DND-41 (cell line): ENCODE measurements at regions not wholly inside any gene's neighbourhood (a gene's known extent, or its start where the extent isn't known, plus 50 kb on each side); places are given as distances from the start of the nearest gene placed in this dataset.

Experiments used
- ATAC-seq: fragments of 200-7000 bp; cut with Tn5 transposase; 3 replicates; pipeline ENCODE4 v1.9.1; 2021; ENCODE audit warnings: low read depth; ENCODE audit not compliant: insufficient read depth
- DNase-seq: peaks from one replicate; pipeline ENCODE4 v3.0.0-alpha.2; 2020
- H2AFZ ChIP-seq: 2 replicates; pipeline ENCODE4 v1.6.0; 2012; ENCODE audit warnings: low read depth, low read length
- H3K27ac ChIP-seq: 2 replicates; pipeline ENCODE4 v1.5.1; 2012; ENCODE audit warnings: low read length, inconsistent platforms
- H3K27me3 ChIP-seq: fragments of 200-600 bp; sonication (generic); 2 replicates; pipeline ENCODE4 v1.6.0; 2012; ENCODE audit warnings: low read length, mild to moderate bottlenecking, inconsistent platforms; ENCODE audit not compliant: insufficient read depth, poor library complexity
- H3K36me3 ChIP-seq: 2 replicates; pipeline ENCODE4 v1.5.1; 2012; ENCODE audit warnings: low read length, inconsistent platforms; ENCODE audit not compliant: insufficient read depth
- H3K4me1 ChIP-seq: 2 replicates; pipeline ENCODE4 v1.5.1; 2012; ENCODE audit warnings: mild to moderate bottlenecking, low read length; ENCODE audit not compliant: insufficient read depth
- H3K4me2 ChIP-seq: 2 replicates; pipeline ENCODE4 v1.6.0; 2012; ENCODE audit warnings: mild to moderate bottlenecking, moderate library complexity, low read length, inconsistent platforms; ENCODE audit not compliant: insufficient read depth
- H3K4me3 ChIP-seq, 2 experiments: fragments of 200-600 bp in 1 of 2; shearing (Covaris generic) in 1 of 2; 2 replicates each; pipeline ENCODE4 v1.5.1; 2012 to 2016; ENCODE audit warnings: inconsistent platforms in 2 of 2, low read length in 2 of 2, mild to moderate bottlenecking in 2 of 2, low read depth in 1 of 2, moderate library complexity in 1 of 2
- H3K79me2 ChIP-seq: 2 replicates; pipeline ENCODE4 v1.6.0; 2012; ENCODE audit warnings: low read length, inconsistent platforms; ENCODE audit not compliant: insufficient read depth
- H3K9ac ChIP-seq: 2 replicates; pipeline ENCODE4 v1.6.0; 2012; ENCODE audit warnings: low read depth, mild to moderate bottlenecking, inconsistent platforms, low read length, moderate library complexity
- H3K9me3 ChIP-seq: 2 replicates; pipeline ENCODE4 v1.5.1; 2012; ENCODE audit warnings: low read length, moderate library complexity, mild to moderate bottlenecking, inconsistent platforms; ENCODE audit not compliant: insufficient read depth, severe bottlenecking
- H4K20me1 ChIP-seq: 2 replicates; pipeline ENCODE4 v1.6.0; 2012; ENCODE audit warnings: low read length; ENCODE audit not compliant: insufficient read depth
- CTCF ChIP-seq: IDR thresholded peaks from 2 replicates; pipeline ENCODE4 v1.5.1; 2012; ENCODE audit warnings: borderline replicate concordance, low read length, moderate library complexity, mild to moderate bottlenecking; ENCODE audit not compliant: poor library complexity, severe bottlenecking; ENCODE audit errors: extremely low read depth
- EZH2 ChIP-seq: IDR thresholded peaks from 3 replicates; pipeline ENCODE4 v1.6.1; 2012; ENCODE audit warnings: borderline replicate concordance, low read depth, mild to moderate bottlenecking, moderate library complexity, low read length, inconsistent platforms; ENCODE audit not compliant: severe bottlenecking

- no peaks in the 10 kb centered on the region for H3K36me3 ChIP-seq
- H3K4me2 ChIP-seq = no peak overlapping the region
- H3K4me1 ChIP-seq = no peaks in the 10 kb centered on the region
- ATAC-seq = no peak
- no peaks in the 10 kb centered on the region for H3K79me2 ChIP-seq
- no peak for TF ChIP-seq CTCF
- TF ChIP-seq EZH2 = no peak
- no peak overlapping the region for H3K9ac ChIP-seq
- no peak overlapping the region for H3K27ac ChIP-seq
- DNase-seq = no peak
- H2AFZ ChIP-seq = no peak overlapping the region
- H3K4me3 ChIP-seq = no peak overlapping the region
- no peaks in the 10 kb centered on the region for H3K9me3 ChIP-seq
- no peaks in the 10 kb centered on the region for H3K27me3 ChIP-seq
- no peaks in the 10 kb centered on the region for H4K20me1 ChIP-seq
These were observed 193.0 kb upstream of the NETO1 start for GRCh38 chr18:73060666-73061288.

GRCh38 chr18:73059280-73059679 lies 191.5 kb upstream of the NETO1 start:
- Histone ChIP-seq H2AFZ (no peak overlapping the region), H3K9ac (no peak overlapping the region), H3K4me3 (no peak overlapping the region), H3K27ac (no peak overlapping the region), H3K4me2 (no peak overlapping the region), H3K36me3 (no peaks in the 10 kb centered on the region), H3K27me3 (no peaks in the 10 kb centered on the region), H3K79me2 (no peaks in the 10 kb centered on the region), H3K4me1 (no peaks in the 10 kb centered on the region), H3K9me3 (no peaks in the 10 kb centered on the region), H4K20me1 (no peaks in the 10 kb centered on the region)
- no peak for DNase-seq
- no peak for TF ChIP-seq EZH2
- no peak for TF ChIP-seq CTCF
- no peak for ATAC-seq

GRCh38 chr18:73047688-73048087 lies 179.9 kb upstream of the NETO1 start:
- no peaks in the 10 kb centered on the region for H3K9me3 ChIP-seq
- H3K4me3 ChIP-seq = no peak overlapping the region
- no peak overlapping the region for H3K9ac ChIP-seq
- no peaks in the 10 kb centered on the region for H3K79me2 ChIP-seq
- no peak for TF ChIP-seq CTCF
- no peak for TF ChIP-seq EZH2
- ATAC-seq = no peak
- no peaks in the 10 kb centered on the region for H3K4me1 ChIP-seq
- no peak overlapping the region for H3K4me2 ChIP-seq
- DNase-seq = no peak
- no peak overlapping the region for H2AFZ ChIP-seq
- no peaks in the 10 kb centered on the region for H3K27me3 ChIP-seq
- no peaks in the 10 kb centered on the region for H4K20me1 ChIP-seq
- H3K36me3 ChIP-seq = no peaks in the 10 kb centered on the region
- no peak overlapping the region for H3K27ac ChIP-seq
